Left ventricle myocardium superior (tissue), 1 donor: ENCODE measurements at regions not wholly inside any gene's neighbourhood (a gene's known extent, or its start where the extent isn't known, plus 50 kb on each side); places are given as distances from the start of the nearest gene placed in this dataset.

Experiments
- ATAC-seq: fragments of 200-7000 bp; cut with Tn5 transposase; one replicate; pipeline ENCODE4 v1.9.1; 2020; ENCODE audit warnings: mild to moderate bottlenecking, moderate library complexity
- DNase-seq: peaks from one replicate; pipeline ENCODE4 v3.0.0-alpha.2; 2020
- intact Hi-C: fragments of 100-400 bp; cut with micrococcal nuclease; formaldehyde crosslinking; loops from one replicate; pipeline ENCODE4 v1.11.0; 2022
- donor health status: DM: no; HTN: yes; CAD: no; lungs with severe emphysema.

DNA sequence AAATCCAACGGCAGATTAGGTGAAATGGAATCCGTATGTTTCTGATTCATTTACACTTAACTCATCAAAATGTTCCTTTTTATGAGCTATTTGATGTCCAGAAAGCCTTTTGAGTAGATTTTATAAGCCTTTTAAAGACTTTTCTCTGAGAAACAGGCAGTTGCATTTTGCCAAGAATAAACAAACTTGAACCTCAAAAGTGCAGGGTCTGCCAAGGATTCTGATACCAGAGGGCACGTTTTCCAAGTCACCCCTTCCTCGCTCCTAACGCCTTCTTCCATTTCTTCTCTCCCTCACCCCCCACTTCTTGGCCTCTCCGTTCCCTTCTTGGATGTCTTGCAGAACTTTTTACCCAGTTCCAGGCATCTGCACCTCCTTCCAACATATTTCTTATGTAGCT, 200.6 kb upstream of the TBX3 start:
- intact Hi-C loops = no loop called here
- DNase-seq = no peak
- no peak for ATAC-seq

DNA sequence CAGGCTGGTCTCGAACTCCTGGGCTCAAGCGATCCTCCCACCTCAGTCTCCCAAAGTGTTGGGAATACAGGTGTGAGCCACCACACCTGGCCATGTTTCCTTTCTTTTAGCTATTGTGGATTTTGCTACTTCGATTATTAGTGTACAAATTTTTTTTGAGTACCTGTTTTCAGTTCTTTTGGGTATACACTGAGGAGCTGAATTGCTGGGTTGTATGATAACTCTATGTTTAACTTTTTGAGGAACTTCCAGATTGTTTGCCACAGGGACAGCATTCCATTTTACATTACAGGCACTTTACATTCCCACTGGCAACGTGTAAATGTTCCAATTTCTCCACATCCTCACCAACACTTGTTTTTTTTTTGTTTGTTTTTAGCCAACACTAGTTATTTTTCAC, 198.1 kb upstream of the TBX3 start:
- intact Hi-C loops = no loop called here
- ATAC-seq = no peak
- no peak for DNase-seq

DNA sequence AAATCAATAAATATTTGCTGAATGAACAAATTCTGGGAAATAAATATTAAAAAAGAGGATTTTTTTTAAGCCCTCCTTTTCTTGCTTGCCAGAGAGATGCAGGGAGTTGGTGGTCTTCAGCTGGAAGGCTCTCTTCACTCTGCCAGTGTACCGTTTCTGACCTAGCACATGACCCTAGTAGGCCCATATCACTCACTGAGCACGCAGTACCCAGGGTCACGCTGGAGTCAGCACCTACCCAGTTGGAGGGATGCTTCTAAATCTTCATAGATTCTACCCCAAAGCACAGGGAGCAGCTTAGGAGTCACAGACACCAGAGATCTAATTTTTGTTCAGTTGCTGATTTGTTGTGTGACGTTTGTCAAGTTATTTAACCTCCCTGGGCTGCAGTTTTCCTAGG, 195.4 kb upstream of the TBX3 start:
- ATAC-seq = no peak
- DNase-seq = no peak
- intact Hi-C loops = no loop called here

DNA sequence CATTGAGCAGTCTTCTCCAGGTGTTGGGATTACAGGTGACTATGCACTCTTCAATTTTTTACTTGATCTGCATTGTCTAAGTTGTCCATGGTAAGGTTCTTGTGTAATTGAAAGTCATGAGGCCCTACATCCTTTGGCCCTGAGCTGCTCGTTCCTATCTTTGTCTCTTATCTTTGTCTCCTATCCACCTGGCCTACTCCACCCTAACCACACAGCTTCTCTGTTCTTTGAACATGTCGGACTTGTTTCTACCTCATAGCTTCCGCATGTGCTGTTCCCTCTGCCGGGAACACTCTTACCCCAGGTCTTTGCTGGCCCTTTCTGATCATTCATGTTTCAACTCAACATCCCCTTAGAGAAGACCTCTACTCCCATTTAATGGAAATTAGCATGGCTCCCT, 194.8 kb upstream of the TBX3 start:
- DNase-seq = no peak
- no peak for ATAC-seq
- intact Hi-C loops = no loop called here

DNA sequence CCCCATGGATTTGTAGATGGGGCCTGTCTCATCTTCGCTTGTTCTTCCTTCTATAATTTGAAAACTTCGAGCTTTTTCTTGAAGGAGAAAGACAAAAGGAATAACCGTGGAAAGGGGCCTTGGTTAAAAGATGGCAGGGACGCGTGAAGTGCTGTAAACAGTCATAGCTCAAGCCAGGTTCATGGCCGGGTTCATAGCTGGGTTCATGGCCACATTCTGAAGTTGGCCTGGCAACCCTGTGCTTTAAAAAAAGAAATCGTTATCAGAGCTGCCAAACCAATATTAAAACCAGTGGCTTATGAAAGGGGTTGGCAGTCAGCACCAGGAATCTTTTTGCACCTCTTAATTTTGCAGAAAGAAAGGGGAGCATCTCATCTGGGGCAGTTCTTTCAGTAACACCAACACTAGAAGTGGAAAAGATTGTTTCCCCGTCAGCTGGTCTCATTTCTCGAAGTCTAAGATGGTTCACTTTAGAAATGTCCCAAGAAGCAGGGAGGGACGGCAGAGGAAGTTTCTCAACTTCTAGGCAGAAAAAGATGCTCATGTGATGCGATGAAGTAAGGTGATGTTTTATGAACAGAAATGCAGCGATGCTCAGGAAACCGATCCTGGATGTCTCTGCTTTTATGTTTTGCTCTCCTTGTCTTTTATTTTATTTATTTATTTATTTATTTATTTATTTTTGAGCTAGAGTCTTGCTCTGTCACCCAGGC, 193.1 kb upstream of the TBX3 start:
- ATAC-seq (no peak), DNase-seq (no peak)
- intact Hi-C loops = no loop called here

DNA sequence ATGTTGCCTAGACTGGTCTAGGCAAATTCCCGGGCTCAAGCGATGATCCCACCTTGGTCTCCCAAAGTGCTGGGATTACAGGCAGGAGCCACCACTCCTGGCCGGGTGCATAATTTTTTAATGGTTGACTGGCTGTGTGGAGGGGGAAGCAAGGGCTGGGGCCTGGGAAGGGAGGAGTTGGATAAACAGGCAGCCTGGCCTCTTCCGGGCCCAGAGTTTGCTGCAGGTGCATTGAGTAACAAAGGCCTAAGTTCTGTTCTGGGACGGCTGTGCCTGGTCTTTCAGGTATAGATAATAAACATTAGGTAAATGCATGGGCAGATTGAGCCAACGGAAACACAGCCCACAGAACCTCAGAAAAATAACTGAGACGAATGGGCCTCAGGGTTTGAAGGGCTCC, 191.3 kb upstream of the TBX3 start:
- intact Hi-C loops = no loop called here
- ATAC-seq (no peak), DNase-seq (no peak)

DNA sequence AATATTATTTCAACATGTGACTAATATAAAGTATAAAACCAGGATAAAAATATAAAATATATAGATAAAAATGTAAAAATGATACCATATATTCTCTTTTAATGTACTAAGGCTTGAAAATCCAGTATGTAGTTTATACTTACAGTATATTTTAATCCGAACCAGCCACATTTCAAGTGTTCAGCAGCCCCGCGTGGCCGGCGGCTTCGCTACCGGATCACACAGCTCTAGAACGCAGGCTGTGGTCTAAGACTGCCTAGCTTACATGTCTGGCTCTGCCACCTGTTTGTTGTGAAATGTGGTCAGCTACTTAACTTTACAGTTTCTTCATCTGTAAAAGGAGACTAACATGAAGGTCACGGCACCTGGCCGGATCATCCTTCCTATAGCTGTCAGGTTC, 189.7 kb upstream of the TBX3 start:
- DNase-seq (no peak), ATAC-seq (no peak)
- intact Hi-C loops = no loop called here

DNA sequence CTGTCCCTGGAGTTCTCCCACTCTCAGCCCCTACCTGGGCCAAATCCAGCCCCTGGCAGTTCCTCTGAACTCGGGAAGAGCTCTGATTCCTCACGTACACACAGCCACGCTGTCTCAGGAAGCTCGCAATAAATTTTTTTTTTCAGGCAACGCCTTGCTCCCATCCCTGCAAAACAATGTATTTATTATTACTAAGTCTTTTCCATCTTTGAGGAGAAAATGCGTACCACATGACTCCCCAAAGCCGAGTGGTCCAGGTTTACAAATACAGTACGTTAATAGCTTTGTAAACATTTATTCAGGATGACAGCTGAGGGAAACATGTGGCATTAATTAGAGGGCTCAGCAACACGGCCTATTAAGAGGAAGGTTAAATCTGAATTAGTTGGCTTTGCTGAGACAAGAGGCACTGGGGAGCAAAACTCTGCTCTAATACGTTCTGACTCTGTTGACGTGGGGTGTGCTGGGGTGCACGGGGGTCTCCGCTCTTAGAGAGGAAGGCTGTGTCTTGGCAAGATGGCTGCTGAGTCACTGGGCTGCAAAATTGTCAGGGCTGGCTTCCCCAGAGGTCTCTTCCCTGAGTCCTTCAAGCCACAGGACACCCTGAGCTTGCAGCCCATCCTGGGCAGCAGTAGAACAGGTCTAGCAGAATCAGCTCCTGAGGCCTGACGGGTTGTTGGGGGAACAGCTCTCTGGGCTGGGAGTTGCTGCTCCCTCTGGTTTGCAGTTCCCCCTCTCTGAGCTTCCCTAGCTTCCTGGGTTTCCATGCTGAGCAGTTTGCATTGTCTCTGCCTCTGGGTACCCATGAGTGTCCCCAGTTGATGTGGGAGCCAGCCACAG, 185.2 kb upstream of the TBX3 start:
- DNase-seq (no peak), ATAC-seq (no peak)
- intact Hi-C loops = no loop called here

DNA sequence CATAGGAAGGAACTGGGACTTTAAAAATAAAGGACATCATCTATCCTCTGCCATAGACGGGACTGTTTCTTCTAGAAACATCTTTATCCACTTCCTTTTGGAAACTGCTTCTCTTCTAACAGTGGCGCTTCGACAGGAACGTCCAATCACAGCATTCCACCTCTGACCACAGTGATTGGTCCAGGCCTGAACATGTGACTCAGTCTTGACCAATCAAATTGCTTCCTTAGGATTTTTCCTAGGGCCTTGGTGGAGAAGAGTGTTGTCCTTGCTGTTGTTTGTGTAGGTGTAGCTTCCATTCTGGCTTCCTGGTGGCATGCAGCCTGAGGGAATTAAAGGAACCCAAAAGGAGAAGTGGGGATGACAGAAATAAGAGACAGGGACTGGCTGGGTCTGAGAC, 182.4 kb upstream of the TBX3 start:
- ATAC-seq (no peak), DNase-seq (no peak)
- intact Hi-C loops = no loop called here

DNA sequence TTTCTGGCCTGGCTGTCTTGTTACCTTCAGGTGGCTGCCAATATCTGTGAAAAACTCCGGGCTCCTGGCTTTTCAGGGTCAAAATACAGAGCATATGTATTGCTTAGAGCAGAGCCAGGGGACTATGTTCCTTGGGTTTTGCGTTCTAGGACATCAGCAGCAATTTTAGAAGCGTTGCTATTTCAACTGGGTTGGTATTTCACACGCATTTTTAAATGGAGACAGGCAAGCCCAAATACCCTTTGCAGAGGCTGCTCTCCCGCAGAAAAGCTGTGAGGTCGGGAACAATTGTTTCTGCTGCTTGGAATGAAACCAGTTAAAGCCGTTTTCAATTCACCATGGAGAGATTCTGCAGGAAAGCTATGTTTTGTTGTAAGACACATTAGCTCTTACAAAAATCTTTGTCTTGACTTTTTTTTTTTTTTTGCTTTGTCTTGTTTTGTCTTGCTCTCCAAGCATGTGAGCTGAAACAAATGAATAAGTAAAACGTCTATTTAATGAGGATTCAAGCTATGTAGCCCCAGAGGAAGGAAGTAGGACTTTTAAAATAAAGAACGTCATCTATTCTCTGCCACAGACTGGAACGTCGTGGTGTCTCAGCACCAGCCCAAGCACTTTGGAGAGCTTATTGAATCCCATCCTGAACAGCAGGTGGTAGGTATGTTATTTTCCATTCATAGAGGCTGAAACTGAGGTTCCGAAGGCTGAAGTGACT, 181.0 kb upstream of the TBX3 start:
- DNase-seq (no peak), ATAC-seq (no peak)
- intact Hi-C loops = no loop called here

DNA sequence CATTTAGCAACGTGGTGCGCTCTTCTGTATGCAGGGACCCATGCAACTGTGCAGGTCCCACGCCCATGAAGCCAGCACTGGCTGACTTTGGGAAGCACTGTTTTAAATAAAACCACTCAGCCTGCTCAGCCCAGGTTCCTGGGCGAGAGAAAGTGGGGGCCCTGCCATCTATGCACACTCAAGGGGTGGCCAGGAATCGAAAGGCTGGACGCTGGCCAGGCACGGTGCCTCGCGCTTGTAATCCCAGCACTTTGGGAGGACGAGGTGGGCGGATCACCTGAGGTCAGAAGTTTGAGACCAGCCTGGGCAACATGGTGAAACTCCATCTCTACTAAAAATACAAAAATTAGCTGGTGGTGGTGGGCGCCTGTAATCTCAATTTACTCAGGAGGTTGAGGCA, 179.9 kb upstream of the TBX3 start:
- ATAC-seq = no peak
- intact Hi-C loops = no loop called here
- DNase-seq = no peak

DNA sequence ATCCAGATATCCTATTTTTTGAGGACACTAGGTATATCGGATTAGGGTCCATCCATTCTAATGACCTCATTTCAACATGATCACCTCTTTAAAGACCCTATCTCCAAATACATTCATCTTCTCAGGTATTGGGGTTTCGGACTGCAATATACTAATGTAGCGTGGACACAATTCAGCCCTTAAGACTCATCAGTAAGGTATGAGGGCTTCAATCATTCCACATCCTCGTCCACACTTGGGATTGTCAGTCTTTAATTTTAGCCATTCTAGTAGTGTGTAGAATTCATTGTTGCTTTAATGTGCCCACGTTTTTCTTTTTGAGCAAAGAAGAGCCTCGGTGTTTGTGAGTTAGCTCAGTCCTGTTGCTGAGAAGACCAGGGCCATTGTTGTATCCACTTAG, 177.0 kb upstream of the TBX3 start:
- no peak for DNase-seq
- intact Hi-C loops = no loop called here
- ATAC-seq = no peak

DNA sequence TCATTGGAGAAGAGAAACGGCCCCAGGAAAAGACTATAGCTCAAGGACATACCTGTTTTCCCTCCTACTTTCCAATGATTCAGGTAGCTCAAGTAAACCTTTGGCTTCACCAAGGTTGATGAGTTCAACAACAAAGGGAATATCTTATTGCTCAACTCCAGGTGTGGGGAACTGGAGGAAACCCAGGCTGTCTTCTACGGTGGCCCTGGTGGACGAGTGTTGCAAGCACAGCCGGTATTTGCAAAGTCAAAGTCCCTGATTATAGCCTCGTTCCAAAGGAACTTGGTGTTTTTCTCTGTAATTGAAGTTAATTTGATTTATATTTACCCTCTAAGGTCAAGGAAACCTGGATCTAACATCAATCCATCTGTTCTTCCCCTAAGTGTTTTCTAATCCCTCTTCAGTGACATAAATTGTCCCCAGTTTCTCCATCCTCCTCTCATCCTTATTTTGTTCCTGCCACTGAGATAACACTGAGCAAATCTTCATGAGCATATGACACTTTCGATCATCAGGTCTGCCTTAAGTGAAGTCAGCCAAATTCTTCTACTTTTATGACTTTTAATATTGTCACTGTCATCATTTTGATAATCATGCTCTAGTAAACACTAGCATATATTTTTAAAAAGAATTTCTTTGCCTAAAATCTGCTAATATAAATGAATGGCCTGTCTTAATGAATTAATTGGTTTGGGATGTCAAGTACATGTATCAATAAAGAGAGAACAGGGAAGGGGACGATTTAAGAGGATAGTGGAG, 174.6 kb upstream of the TBX3 start:
- no peak for DNase-seq
- intact Hi-C loops = no loop called here

DNA sequence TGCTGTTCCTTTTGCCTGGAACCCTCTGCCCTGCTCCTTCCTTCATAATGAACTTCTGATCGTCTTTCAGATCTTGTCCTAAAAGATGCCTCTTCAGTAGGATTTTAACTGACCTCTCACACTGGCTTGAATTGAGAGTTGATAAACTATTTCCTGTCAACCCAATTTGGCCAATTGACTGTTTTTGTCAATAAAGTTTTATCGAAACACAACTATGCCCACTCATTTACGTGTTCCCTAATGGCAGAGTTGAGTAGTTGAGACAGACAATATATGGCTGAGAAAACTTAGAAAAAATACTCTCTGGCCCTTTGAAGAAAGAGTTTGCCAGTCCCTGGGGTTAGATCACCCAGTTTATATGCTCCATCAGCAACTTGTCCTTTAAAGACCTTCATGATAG, 171.7 kb upstream of the TBX3 start:
- ATAC-seq = no peak
- intact Hi-C loops = no loop called here
- no peak for DNase-seq

More for the DNA sequence above, 174.6 kb upstream of the TBX3 start:
- ATAC-seq = no peak

DNA sequence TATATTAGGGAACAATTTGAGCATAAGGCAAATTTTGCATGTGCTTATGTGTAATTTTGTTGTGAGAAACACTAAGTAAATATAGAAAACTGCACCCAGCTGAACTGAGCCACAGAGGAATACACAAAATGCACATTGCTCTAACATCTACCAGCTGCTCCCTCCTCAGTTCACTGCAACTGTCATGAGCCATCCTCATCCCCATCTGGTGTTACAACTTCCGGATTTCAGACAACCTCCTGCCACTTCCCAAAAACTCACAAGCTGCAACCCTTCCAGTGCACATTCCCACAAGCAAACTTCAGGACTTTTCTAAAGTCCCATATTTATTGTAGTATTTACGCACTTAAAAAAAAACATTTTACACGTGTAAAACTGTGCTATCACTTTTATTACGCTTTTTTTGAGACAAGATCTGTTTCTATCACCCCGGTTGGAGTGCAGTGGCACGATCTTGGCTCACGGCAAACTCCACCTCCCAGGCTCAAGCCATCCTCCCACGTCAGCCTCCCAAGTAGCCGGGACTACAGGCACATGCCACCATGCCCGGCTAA, 169.1 kb upstream of the TBX3 start:
- DNase-seq (no peak), ATAC-seq (peak; percentile 30)
- intact Hi-C loops = no loop called here

DNA sequence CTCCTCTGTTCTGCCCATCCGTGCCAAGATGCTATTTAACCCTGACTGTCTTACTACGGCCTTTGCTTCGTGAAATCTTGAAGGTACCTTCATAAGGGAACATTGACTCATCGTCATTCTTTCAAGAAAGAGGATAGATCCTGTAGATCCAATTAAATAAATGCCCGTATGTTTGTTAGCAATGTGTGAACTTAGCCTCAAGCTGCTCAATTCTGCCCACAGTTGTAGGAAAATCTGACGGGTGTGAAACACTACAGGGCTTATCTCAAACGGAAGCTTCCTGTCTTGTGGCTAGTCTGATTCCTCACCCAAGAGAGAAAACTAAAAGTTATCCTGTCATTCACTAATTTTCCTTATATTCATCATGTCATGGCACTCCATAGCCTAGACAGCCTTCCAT, 168.0 kb upstream of the TBX3 start:
- intact Hi-C loops = no loop called here
- ATAC-seq (no peak), DNase-seq (no peak)

DNA sequence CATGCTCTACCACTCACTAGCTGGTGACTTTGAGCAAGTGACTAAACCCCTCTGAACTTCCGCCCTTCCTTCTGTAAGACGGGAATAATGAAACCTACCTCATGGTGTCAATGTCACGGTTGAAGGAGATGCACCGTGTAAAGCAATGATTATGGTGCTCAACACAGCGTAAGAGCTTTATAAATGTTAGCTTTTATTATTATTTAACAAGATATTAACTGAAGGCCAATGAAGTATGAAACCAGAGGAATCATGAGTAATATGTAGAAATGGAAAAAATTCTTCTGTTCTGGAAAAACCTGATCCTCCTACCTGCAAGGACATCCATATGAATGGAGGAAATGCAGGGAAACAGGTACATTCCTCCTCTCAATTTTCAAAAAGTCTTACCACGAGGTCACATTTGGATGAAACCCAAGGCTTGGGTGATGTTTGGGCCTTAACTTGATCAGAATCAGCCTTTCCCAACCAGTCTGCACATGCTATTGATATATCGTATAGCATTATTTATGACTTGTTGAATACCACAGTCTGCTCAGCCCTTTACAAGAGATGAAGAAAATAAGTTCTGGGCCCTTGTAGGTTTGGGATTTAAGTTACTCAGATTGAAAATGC, 166.8 kb upstream of the TBX3 start:
- ATAC-seq (no peak), DNase-seq (no peak)
- intact Hi-C loops = no loop called here

DNA sequence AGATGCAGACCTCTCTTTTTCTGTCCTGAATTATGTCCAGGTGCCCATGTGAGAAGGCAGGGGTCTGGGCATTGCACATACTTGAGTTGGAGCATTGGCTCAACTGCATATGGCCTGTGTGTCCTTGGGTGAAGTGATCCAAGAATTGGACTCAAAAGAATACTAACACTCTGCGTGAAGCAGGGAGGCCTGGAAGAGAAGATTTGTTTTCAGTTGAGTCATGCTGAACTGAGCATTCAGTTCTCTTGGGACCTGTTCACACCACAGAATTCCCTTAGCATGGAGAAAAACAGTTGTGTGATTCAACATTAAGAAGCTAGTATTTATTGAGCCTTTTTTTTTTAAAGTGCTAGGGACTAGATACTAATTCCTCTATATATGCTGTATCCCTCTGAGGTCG, 164.7 kb upstream of the TBX3 start:
- DNase-seq (no peak), ATAC-seq (peak; percentile 71)
- intact Hi-C loops = no loop called here

DNA sequence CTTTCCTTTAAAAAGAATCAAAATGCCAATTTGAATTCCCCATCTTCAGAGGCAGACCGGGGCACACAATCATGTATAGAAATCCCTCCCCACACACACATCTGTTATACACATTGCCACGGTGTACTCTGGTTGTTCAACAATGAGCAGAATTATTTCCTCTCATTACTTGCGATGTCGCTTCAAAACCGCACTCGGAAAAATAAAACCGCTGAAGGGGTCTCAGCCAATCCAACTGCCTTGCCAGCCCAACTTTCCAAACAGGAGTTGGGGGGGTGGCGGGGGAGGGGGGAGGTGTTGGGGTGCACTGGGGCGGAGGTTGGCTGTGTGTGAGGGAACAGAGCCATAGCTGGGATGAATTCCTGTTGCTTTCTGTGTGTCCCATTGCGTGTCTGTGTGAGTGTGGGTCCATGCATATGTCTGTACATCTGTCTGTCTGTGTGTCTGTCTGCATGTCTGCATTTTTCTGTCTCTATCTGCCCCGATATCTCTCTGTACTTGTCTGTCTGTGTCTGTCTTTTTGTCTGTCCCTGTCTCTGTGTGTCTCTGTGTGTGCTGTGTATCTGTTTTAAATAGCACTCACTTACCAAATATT, 163.6 kb upstream of the TBX3 start:
- ATAC-seq (no peak), DNase-seq (no peak)
- intact Hi-C loops = no loop called here
